HCT116 (cell line): ENCODE measurements at regions not wholly inside any gene's neighbourhood (a gene's known extent, or its start where the extent isn't known, plus 50 kb on each side); places are given as distances from the start of the nearest gene placed in this dataset.
A peak's percentile ranks its signal among the peaks of the same experiment; 100 is the strongest.

ENCODE experiments used
- ATAC-seq: fragments of 200-7000 bp; cut with Tn5 transposase; 2 replicates; pipeline ENCODE4 v1.9.1; 2020; ENCODE audit warnings: mild to moderate bottlenecking, moderate library complexity
- BruUV-seq: library from RNA; stranded (reverse); fragments of 400-500 nt; replicated peaks from 2 replicates; lab custom pipeline; 2021; lab: Mats Ljungman, UMichigan
- CTCF ChIA-PET: fragments of 300-600 bp; sonication (Branson Sonifier 250); formaldehyde crosslinking; loops from one replicate; lab custom pipeline; 2021; ENCODE audit warnings: antibody characterized with exemption; lab: Charles Lee
- POLR2A ChIA-PET: fragments of 300-600, 350-600 bp; sonication (Branson Sonifier 250); formaldehyde crosslinking; loops from one replicate; lab custom pipeline; 2021; ENCODE audit warnings: antibody characterized with exemption; lab: Charles Lee
- RAD21 ChIA-PET, 2 experiments: fragments of 300-600 bp; sonication (Branson Sonifier 250); formaldehyde crosslinking; loops; one replicate each; lab custom pipeline; 2023; ENCODE audit warnings: low total read pairs in 2 of 2; ENCODE audit not compliant: uncharacterized antibody in 2 of 2, unreplicated experiment in 2 of 2, low non-redundant PET in 1 of 2; lab: Charles Lee
- DNase-seq: peaks from one replicate; pipeline ENCODE4 v3.0.0-alpha.2; 2010; ENCODE audit warnings: low read depth, low spot score
- H2AFZ ChIP-seq: fragments of 200-600 bp; shearing (Covaris generic), sonication (generic); 2 replicates; pipeline ENCODE4 v1.6.1; 2017; ENCODE audit warnings: low read depth, mixed run types, mixed read lengths, antibody characterized with exemption, low read length; ENCODE audit not compliant: poor library complexity, severe bottlenecking
- H3K27ac ChIP-seq: 2 replicates; pipeline ENCODE4 v1.5.1; 2012; ENCODE audit warnings: low read depth, low read length
- H3K27me3 ChIP-seq: fragments of 200-600 bp; sonication (generic); 2 replicates; pipeline ENCODE4 v1.6.1; 2016; ENCODE audit warnings: mixed run types, low read length, mixed read lengths; ENCODE audit not compliant: insufficient read depth
- H3K36me3 ChIP-seq, 2 experiments: fragments of 200-500 bp in 1 of 2; fragments of 200-600 bp in 1 of 2; sonication (Bioruptor generic) in 1 of 2; sonication (generic) in 1 of 2; 2 replicates each; pipeline versions ENCODE4 v1.5.1 to v1.6.1; 2014 to 2016; ENCODE audit warnings: low read length in 2 of 2, inconsistent platforms in 1 of 2, mixed read lengths in 1 of 2, mixed run types in 1 of 2; ENCODE audit not compliant: insufficient read depth in 2 of 2, control insufficient read depth in 1 of 2
- H3K4me1 ChIP-seq, 2 experiments: fragments of 200-600 bp in 1 of 2; sonication (generic) in 1 of 2; 2 replicates each; pipeline versions ENCODE4 v1.5.1 to v1.6.1; 2012 to 2017; ENCODE audit warnings: low read length in 2 of 2, inconsistent platforms in 1 of 2, mild to moderate bottlenecking in 1 of 2, mixed read lengths in 1 of 2, mixed run types in 1 of 2, moderate library complexity in 1 of 2; ENCODE audit not compliant: insufficient read depth in 2 of 2, control insufficient read depth in 1 of 2
- H3K4me2 ChIP-seq: fragments of 200-600 bp; sonication (generic); 2 replicates; pipeline ENCODE4 v1.6.1; 2017; ENCODE audit warnings: mixed run types, low read length, mixed read lengths
- H3K4me3 ChIP-seq, 2 experiments: fragments of 200-600 bp in 1 of 2; sonication (generic) in 1 of 2; replicated peaks in 1 of 2; 2 replicates each; pipeline ENCODE4 v1.5.1; 2011 to 2016; ENCODE audit warnings: low read length in 2 of 2, control low read depth in 1 of 2, low read depth in 1 of 2, mild to moderate bottlenecking in 1 of 2, mixed read lengths in 1 of 2, mixed run types in 1 of 2
- H3K79me2 ChIP-seq: fragments of 200-600 bp; sonication (generic); 2 replicates; pipeline ENCODE4 v1.6.1; 2017; ENCODE audit warnings: mild to moderate bottlenecking, mixed run types, low read length, moderate library complexity, mixed read lengths; ENCODE audit not compliant: insufficient read depth
- H3K9ac ChIP-seq: fragments of 200-600 bp; sonication (generic); 2 replicates; pipeline ENCODE4 v1.6.1; 2016; ENCODE audit warnings: low read length, mixed read lengths
- H3K9me2 ChIP-seq: fragments of 200-600 bp; sonication (generic), shearing (Covaris generic); 2 replicates; pipeline ENCODE4 v1.6.1; 2017; ENCODE audit warnings: mixed run types, mild to moderate bottlenecking, moderate library complexity; ENCODE audit not compliant: insufficient read depth
- H3K9me3 ChIP-seq, 2 experiments: fragments of 200-500 bp in 1 of 2; fragments of 200-600 bp in 1 of 2; sonication (Bioruptor generic) in 1 of 2; sonication (generic) in 1 of 2; 2 replicates each; pipeline ENCODE4 v1.6.1; 2014 to 2017; ENCODE audit warnings: low read length in 2 of 2, mixed read lengths in 2 of 2, inconsistent platforms in 1 of 2, low read depth in 1 of 2, mild to moderate bottlenecking in 1 of 2, mixed run types in 1 of 2, moderate library complexity in 1 of 2; ENCODE audit not compliant: control insufficient read depth in 1 of 2, insufficient read depth in 1 of 2
- H4K20me1 ChIP-seq: fragments of 200-600 bp; sonication (generic), shearing (Covaris generic); 2 replicates; pipeline ENCODE4 v1.6.1; 2017; ENCODE audit warnings: mixed run types, mild to moderate bottlenecking, moderate library complexity; ENCODE audit not compliant: insufficient read depth
- ATF3 ChIP-seq: IDR thresholded peaks from 2 replicates; pipeline ENCODE4 v1.6.1; 2012
- CEBPB ChIP-seq: IDR thresholded peaks from 2 replicates; pipeline ENCODE4 v1.6.1; 2012; ENCODE audit warnings: low read depth
- ELF1 ChIP-seq: IDR thresholded peaks from 2 replicates; pipeline ENCODE4 v1.6.1; 2012; ENCODE audit warnings: low read depth, borderline replicate concordance
- EZH2 ChIP-seq: fragments of 200-600 bp; sonication (generic); IDR thresholded peaks from 2 replicates; pipeline ENCODE4 v1.6.1; 2017; ENCODE audit warnings: antibody characterized with exemption, mixed run types
- JUND ChIP-seq: IDR thresholded peaks from 2 replicates; pipeline ENCODE4 v1.6.1; 2012
- MAX ChIP-seq: IDR thresholded peaks from 2 replicates; pipeline ENCODE4 v1.6.1; 2012
- POLR2A ChIP-seq: IDR thresholded peaks from 2 replicates; pipeline ENCODE4 v1.7.0; 2011; ENCODE audit warnings: borderline replicate concordance; ENCODE audit not compliant: insufficient read depth, insufficient read length; ENCODE audit errors: extremely low read depth
- RAD21 ChIP-seq: IDR thresholded peaks from 2 replicates; pipeline ENCODE4 v1.6.1; 2012; ENCODE audit warnings: low read depth, mild to moderate bottlenecking
- REST ChIP-seq: IDR thresholded peaks from 2 replicates; pipeline ENCODE4 v1.6.1; 2012; ENCODE audit warnings: low read depth
- SIN3A ChIP-seq: IDR thresholded peaks from 2 replicates; pipeline ENCODE4 v1.6.1; 2012; ENCODE audit warnings: low read depth
- ZNF274 ChIP-seq: fragments of 200-500 bp; sonication (Bioruptor generic); IDR thresholded peaks from 2 replicates; pipeline ENCODE4 v1.6.1; 2014; ENCODE audit warnings: mild to moderate bottlenecking, low read depth, low read length, inconsistent platforms
- intact Hi-C: fragments of 100-400 bp; cut with micrococcal nuclease; formaldehyde crosslinking; loops from 2 replicates; pipeline ENCODE4 v1.10.0; 2022

GRCh38 chr6:139568151-139568955 lies 193.9 kb upstream of the CITED2 start:
- intact Hi-C loops: no loop called here
- ChIA-PET RAD21 (no interaction called here), POLR2A (no interaction called here), CTCF (no interaction called here)
- H2AFZ ChIP-seq: peak overlapping the region; percentile 89
- H4K20me1 ChIP-seq: no peaks in the 10 kb centered on the region
- H3K27me3 ChIP-seq: no peaks in the 10 kb centered on the region
- ATAC-seq: peak; percentile 51
- peak overlapping the region; percentile 68 for H3K4me2 ChIP-seq
- TF ChIP-seq CEBPB (no peak), ZNF274 (no peak), MAX (no peak), EZH2 (no peak), RAD21 (no peak), JUND (no peak), REST (no peak), POLR2A (no peak), ATF3 (no peak), ELF1 (no peak), SIN3A (no peak)
- TF ChIP-seq, all 23 proteins: peak for 0
- Histone ChIP-seq H3K36me3 (no peaks in the 10 kb centered on the region), H3K9me3 (no peaks in the 10 kb centered on the region), H3K9me2 (no peaks in the 10 kb centered on the region), H3K9ac (0 out of 2 replicates have a peak overlapping the region, but pooled peaks have one; percentile 13), H3K4me1 (peaks cover 16 to 33% of the 10 kb centered on the region in 2 experiments), H3K4me3 (peak overlapping the region in 1 of 2 experiments; percentile 23; a peak in 1 of 4 replicates), H3K27ac (no peak overlapping the region), H3K79me2 (no peaks in the 10 kb centered on the region)
- no TSS peak for BruUV-seq
- no peak for DNase-seq
